Cardiac muscle cell (in vitro differentiated cells and primary cell): ENCODE measurements at regions not wholly inside any gene's neighbourhood (a gene's known extent, or its start where the extent isn't known, plus 50 kb on each side); places are given as distances from the start of the nearest gene placed in this dataset.

Experiments used
- DNase-seq, 2 donors: peaks; one replicate each; pipeline versions ENCODE4 v3.0.0 to v3.0.0-alpha.2; 2010 to 2017; ENCODE audit warnings: low read depth in 1 of 2, low spot score in 1 of 2
- H3K27ac ChIP-seq: fragments of 200-600 bp; sonication (generic); 2 replicates; pipeline ENCODE4 v1.5.1; 2016
- H3K27me3 ChIP-seq: fragments of 200-600 bp; sonication (generic); 2 replicates; pipeline ENCODE4 v1.6.0; 2016; ENCODE audit warnings: control low read depth
- H3K36me3 ChIP-seq: fragments of 200-600 bp; sonication (generic); 2 replicates; pipeline ENCODE4 v1.5.1; 2016; ENCODE audit warnings: control low read depth
- H3K4me1 ChIP-seq: fragments of 200-600 bp; sonication (generic); 2 replicates; pipeline ENCODE4 v1.8.1; 2017; ENCODE audit warnings: low read depth, mild to moderate bottlenecking, mixed run types
- H3K4me3 ChIP-seq: fragments of 200-600 bp; sonication (generic); 2 replicates; pipeline ENCODE4 v1.5.1; 2016; ENCODE audit warnings: mild to moderate bottlenecking
- H3K9me3 ChIP-seq: fragments of 200-600 bp; sonication (generic); 2 replicates; pipeline ENCODE4 v1.5.1; 2017; ENCODE audit warnings: low read depth, mild to moderate bottlenecking, control low read depth
- TF ChIP-seq, protein P1 (sequence below): IDR thresholded peaks from 2 replicates; pipeline ENCODE4 v1.5.1; 2012; ENCODE audit warnings: low read depth, mild to moderate bottlenecking, low read length

DNA sequence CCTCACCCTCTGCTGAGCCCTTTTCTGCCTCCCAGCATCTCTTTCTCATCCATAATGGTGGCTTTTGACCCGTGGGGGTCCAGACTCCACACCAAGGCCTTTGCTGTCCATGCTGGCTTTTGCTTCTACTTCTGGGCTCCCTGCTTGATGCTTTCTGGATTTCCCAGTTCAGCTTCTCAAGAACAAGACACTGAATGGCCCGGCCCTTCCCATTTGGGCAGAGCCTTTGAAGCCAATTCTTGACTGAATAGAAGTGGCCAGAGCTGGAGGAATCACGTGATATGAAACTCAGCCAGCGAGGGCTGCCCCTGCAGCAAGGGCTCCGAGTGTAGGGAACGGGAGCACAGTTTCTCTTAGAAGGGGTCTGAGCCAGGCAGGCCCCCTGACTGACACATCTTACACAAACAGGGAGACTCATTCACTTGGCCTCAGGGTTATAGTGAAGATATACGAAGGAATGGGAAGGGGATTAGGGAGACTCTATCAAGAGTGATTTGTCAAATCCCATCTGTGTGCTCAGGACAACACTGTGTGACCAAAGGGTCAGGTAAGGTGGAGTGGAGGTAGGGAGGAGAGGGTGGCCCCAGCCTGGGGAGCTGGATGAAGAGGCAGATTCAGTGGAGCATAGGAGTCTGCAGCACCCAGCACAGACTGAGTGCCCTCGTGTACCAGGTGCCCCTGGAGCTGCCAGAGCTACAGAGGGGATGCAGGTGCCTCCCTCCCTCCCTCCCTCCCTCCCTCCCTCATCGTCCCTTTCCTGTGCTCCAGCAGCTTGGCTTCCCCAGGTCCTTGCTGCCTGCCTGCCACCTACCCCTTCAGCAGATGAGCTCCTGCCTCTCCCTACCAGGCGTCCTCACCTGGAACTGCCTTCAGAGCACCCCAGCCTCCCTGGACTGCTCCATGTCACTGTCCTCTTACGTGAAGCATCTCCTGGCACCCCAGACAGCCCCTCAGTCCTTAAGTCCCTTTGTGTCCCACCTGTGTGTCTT is 106.0 kb downstream of the TRIM29 start:
- no peaks in the 10 kb centered on the region for H3K27me3 ChIP-seq
- H3K4me1 ChIP-seq = no peaks in the 10 kb centered on the region
- H3K27ac ChIP-seq = no peak overlapping the region
- no peaks in the 10 kb centered on the region for H3K36me3 ChIP-seq
- TF ChIP-seq, protein P1, sequence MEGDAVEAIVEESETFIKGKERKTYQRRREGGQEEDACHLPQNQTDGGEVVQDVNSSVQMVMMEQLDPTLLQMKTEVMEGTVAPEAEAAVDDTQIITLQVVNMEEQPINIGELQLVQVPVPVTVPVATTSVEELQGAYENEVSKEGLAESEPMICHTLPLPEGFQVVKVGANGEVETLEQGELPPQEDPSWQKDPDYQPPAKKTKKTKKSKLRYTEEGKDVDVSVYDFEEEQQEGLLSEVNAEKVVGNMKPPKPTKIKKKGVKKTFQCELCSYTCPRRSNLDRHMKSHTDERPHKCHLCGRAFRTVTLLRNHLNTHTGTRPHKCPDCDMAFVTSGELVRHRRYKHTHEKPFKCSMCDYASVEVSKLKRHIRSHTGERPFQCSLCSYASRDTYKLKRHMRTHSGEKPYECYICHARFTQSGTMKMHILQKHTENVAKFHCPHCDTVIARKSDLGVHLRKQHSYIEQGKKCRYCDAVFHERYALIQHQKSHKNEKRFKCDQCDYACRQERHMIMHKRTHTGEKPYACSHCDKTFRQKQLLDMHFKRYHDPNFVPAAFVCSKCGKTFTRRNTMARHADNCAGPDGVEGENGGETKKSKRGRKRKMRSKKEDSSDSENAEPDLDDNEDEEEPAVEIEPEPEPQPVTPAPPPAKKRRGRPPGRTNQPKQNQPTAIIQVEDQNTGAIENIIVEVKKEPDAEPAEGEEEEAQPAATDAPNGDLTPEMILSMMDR = no peak
- H3K9me3 ChIP-seq = no peaks in the 10 kb centered on the region
- H3K4me3 ChIP-seq = no peak overlapping the region
- no peak for DNase-seq

DNA sequence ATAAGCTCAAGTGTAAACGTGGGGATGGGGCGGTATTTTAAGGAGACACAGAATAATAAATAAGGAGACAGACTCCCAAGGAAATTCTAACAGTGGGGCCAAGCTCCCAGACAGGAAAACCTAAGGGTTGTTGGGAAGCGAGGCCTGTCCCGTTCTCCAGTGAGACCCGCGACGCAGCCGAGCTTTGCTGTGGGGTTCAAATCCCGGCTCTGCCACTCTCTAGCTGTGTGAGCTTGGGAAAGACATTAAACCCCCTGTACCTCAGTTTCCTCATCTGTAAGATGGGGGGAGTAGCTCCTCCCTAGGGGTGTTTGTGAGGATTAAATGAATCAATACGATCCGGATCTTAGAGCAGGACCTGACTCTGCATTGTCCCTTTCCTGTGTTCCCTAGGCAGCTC is 106.8 kb downstream of the TRIM29 start:
- TF ChIP-seq, protein P1 = no peak
- no peak overlapping the region for H3K27ac ChIP-seq
- H3K4me1 ChIP-seq = no peaks in the 10 kb centered on the region
- H3K27me3 ChIP-seq = no peaks in the 10 kb centered on the region
- no peak for DNase-seq
- no peaks in the 10 kb centered on the region for H3K9me3 ChIP-seq
- H3K36me3 ChIP-seq = no peaks in the 10 kb centered on the region
- H3K4me3 ChIP-seq = no peak overlapping the region

DNA sequence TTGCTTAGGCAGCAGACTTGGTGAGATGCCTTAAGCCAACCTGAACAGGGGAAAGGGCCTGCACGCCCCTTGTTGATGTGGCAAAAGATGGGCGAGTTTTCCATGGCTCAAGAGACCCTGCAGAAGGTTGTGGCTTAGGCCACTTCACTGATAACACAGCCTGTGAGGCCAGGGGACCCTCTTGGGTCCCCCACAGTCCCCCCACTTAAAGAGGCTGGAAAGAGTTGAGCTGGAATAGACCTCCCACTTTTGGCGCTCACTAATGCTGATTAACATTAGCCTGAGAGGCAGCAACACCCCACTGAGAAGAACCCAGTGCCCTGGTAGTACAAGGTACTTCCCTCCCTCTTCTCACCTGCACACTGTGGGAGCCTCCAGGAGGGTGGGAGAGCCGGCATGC is 107.5 kb downstream of the TRIM29 start:
- TF ChIP-seq, protein P1 = no peak
- Histone ChIP-seq H3K36me3 (no peaks in the 10 kb centered on the region), H3K4me1 (no peaks in the 10 kb centered on the region), H3K27me3 (no peaks in the 10 kb centered on the region), H3K9me3 (no peaks in the 10 kb centered on the region), H3K27ac (no peak overlapping the region), H3K4me3 (no peak overlapping the region)
- no peak for DNase-seq

DNA sequence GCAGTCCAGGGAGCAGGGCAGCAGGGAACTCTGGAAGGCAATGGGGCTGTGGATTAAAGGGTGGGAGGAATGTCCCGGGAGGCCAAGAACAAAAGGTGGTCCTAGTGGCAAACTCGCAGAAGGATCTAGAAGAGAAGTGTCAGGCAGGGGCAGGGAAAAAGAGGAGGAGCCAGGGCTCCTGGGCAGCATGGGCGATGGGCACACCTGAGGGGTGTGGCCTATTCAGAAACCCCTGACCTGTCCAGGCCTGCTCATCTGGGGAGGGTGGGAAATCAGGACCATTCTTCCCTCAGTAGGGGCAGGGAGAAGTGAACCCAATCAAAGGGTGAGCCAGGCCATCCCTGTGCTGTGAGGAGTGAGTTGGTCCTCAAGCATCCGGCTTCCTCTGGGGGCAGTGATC is 108.6 kb downstream of the TRIM29 start:
- TF ChIP-seq, protein P1 = no peak
- DNase-seq = no peak
- H3K27ac ChIP-seq = no peak overlapping the region

DNA sequence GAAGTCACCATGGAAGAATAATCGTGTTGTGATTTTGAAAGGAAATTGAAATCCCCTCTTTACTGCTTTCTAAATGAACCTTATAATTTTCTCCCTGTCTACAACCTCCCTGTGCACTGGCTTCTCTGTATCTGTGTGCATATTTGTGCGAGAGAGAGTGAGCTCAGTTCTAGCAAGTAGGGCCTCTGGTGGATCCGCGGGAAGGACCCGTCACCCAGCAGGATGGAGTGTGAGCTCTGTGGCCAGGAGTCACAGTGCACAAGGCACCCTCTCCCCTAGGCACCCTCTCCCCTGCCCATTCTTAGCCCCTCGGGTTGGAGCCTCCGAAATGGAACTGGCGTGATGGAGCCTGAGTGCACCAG is 109.0 kb downstream of the TRIM29 start:
- H3K4me3 ChIP-seq = no peak overlapping the region
- TF ChIP-seq, protein P1 = no peak
- no peaks in the 10 kb centered on the region for H3K9me3 ChIP-seq
- H3K36me3 ChIP-seq = no peaks in the 10 kb centered on the region
- H3K27me3 ChIP-seq = no peaks in the 10 kb centered on the region
- DNase-seq = no peak
- H3K4me1 ChIP-seq = no peaks in the 10 kb centered on the region
- H3K27ac ChIP-seq = no peak overlapping the region

More for the DNA sequence above, 108.6 kb downstream of the TRIM29 start:
- no peaks in the 10 kb centered on the region for H3K4me1 ChIP-seq
- no peak overlapping the region for H3K4me3 ChIP-seq
- H3K9me3 ChIP-seq = no peaks in the 10 kb centered on the region
- no peaks in the 10 kb centered on the region for H3K36me3 ChIP-seq
- no peaks in the 10 kb centered on the region for H3K27me3 ChIP-seq
